SU-DHL-6 (cell line): ENCODE measurements at regions not wholly inside any gene's neighbourhood (a gene's known extent, or its start where the extent isn't known, plus 50 kb on each side); places are given as distances from the start of the nearest gene placed in this dataset.
"Not testable (repeated sequence)": the region's sequence is repeated elsewhere in the genome, so short reads cannot be mapped to it uniquely, and the experiment has no call there.

Experiments used
- H2AFZ ChIP-seq: fragments of 200-600 bp; sonication (generic); 2 replicates; pipeline ENCODE4 v1.6.1; 2014; ENCODE audit warnings: low read depth, mild to moderate bottlenecking, moderate library complexity, mixed read lengths, antibody characterized with exemption, low read length; ENCODE audit not compliant: severe bottlenecking
- H3F3A ChIP-seq: fragments of 200-600 bp; shearing (Covaris generic); 2 replicates; pipeline ENCODE4 v1.6.0; 2016; ENCODE audit warnings: antibody characterized with exemption, mild to moderate bottlenecking; ENCODE audit not compliant: insufficient read depth
- H3K27ac ChIP-seq: fragments of 200-600 bp; sonication (generic); 2 replicates; pipeline ENCODE4 v1.5.1; 2016; ENCODE audit warnings: low read depth, mild to moderate bottlenecking, low read length, moderate library complexity, mixed read lengths
- H3K27me3 ChIP-seq: fragments of 200-600 bp; sonication (generic), shearing (Covaris generic); 2 replicates; pipeline ENCODE4 v1.6.0; 2014; ENCODE audit warnings: mild to moderate bottlenecking, low read length
- H3K36me3 ChIP-seq: fragments of 200-600 bp; sonication (generic); 2 replicates; pipeline ENCODE4 v1.6.1; 2014; ENCODE audit warnings: mild to moderate bottlenecking, low read length, mixed read lengths
- H3K4me2 ChIP-seq: fragments of 300-600, 200-600 bp; shearing (Covaris generic), sonication (generic); 2 replicates; pipeline ENCODE4 v1.6.0; 2014; ENCODE audit warnings: low read length, low read depth, mild to moderate bottlenecking; ENCODE audit not compliant: poor library complexity, severe bottlenecking
- H3K4me3 ChIP-seq: fragments of 200-600 bp; sonication (generic); 2 replicates; pipeline ENCODE4 v1.5.1; 2014; ENCODE audit warnings: antibody characterized with exemption, low read length, mild to moderate bottlenecking, mixed read lengths; ENCODE audit not compliant: insufficient read depth, poor library complexity, severe bottlenecking
- H3K79me2 ChIP-seq: fragments of 200-600 bp; sonication (generic); 2 replicates; pipeline ENCODE4 v1.6.1; 2014; ENCODE audit warnings: mild to moderate bottlenecking, low read length, moderate library complexity; ENCODE audit not compliant: insufficient read depth
- H3K9ac ChIP-seq: fragments of 200-600 bp; sonication (generic); 2 replicates; pipeline ENCODE4 v1.7.0; 2014; ENCODE audit warnings: mild to moderate bottlenecking, low read length
- H3K9me2 ChIP-seq: fragments of 200-600 bp; sonication (generic); replicated peaks from 2 replicates; pipeline ENCODE4 v1.6.1; 2014; ENCODE audit warnings: low read length; ENCODE audit not compliant: insufficient read depth
- H3K9me3 ChIP-seq: fragments of 200-600 bp; sonication (generic); 2 replicates; pipeline ENCODE4 v1.6.1; 2014; ENCODE audit warnings: low read length, mixed read lengths; ENCODE audit not compliant: insufficient read depth
- H4K20me1 ChIP-seq: fragments of 200-600 bp; sonication (generic); 2 replicates; pipeline ENCODE4 v1.6.1; 2014; ENCODE audit warnings: low read depth, mild to moderate bottlenecking, antibody characterized with exemption, low read length, moderate library complexity, mixed read lengths
- EZH2phosphoT487 ChIP-seq: fragments of 200-600 bp; sonication (generic), shearing (Covaris generic); conservative IDR thresholded peaks from 2 replicates; pipeline ENCODE4 v1.6.1; 2018; ENCODE audit warnings: mild to moderate bottlenecking, antibody characterized with exemption, low read length, moderate library complexity, mixed read lengths
- TF ChIP-seq, protein P1 (sequence below): fragments of 200-600 bp; sonication (generic); IDR thresholded peaks from one replicate; pipeline ENCODE4 v1.5.1; 2017; ENCODE audit warnings: antibody characterized with exemption, mild to moderate bottlenecking, low read length, moderate library complexity; ENCODE audit not compliant: insufficient read depth, poor library complexity, severe bottlenecking

DNA sequence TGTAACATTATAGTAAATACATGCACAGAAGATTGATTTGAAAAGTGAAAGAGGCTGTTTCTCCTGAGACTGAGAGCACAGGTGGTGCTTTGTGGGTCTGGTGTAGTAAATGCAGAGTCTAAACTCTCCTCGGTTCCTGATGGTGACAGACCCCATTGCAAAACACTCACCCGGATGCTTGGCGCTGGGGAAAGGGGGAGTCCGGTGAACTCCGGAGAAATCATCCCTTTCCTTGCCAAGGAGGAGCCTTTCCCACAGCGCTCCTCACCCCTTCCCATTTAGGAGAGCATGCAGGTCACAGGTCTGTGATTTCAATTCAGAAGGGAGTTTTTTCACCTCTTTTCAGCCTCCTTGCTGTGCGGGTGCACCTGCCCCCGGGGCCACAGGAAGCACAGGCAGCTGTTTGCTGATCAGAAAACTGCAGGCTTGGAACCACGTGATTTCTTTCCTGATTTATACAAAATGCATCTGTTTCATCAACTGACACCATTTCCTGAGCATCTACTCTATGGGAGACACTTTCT is 75.6 kb upstream of the LYZL2 start:
- Histone ChIP-seq H3K27ac (peak overlapping the region; percentile 93), H3K27me3 (no peaks in the 10 kb centered on the region), H3K9me3 (no peaks in the 10 kb centered on the region), H3F3A (peaks cover 57% of the 10 kb centered on the region), H3K9ac (peak overlapping the region; percentile 60), H3K9me2 (no peaks in the 10 kb centered on the region), H3K4me2 (peak overlapping the region; percentile 64), H3K36me3 (no peaks in the 10 kb centered on the region), H3K4me3 (peak overlapping the region; percentile 58), H2AFZ (no peak overlapping the region), H4K20me1 (no peaks in the 10 kb centered on the region), H3K79me2 (no peaks in the 10 kb centered on the region; the same call in 1 of the 2 replicates)
- TF ChIP-seq EZH2phosphoT487, result no peak
- TF ChIP-seq, protein P1, sequence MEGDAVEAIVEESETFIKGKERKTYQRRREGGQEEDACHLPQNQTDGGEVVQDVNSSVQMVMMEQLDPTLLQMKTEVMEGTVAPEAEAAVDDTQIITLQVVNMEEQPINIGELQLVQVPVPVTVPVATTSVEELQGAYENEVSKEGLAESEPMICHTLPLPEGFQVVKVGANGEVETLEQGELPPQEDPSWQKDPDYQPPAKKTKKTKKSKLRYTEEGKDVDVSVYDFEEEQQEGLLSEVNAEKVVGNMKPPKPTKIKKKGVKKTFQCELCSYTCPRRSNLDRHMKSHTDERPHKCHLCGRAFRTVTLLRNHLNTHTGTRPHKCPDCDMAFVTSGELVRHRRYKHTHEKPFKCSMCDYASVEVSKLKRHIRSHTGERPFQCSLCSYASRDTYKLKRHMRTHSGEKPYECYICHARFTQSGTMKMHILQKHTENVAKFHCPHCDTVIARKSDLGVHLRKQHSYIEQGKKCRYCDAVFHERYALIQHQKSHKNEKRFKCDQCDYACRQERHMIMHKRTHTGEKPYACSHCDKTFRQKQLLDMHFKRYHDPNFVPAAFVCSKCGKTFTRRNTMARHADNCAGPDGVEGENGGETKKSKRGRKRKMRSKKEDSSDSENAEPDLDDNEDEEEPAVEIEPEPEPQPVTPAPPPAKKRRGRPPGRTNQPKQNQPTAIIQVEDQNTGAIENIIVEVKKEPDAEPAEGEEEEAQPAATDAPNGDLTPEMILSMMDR, result no peak

GRCh38 chr10:30704601-30705100 is 75.1 kb upstream of the LYZL2 start:
- peak overlapping the region; percentile 58 for H3K4me3 ChIP-seq

DNA sequence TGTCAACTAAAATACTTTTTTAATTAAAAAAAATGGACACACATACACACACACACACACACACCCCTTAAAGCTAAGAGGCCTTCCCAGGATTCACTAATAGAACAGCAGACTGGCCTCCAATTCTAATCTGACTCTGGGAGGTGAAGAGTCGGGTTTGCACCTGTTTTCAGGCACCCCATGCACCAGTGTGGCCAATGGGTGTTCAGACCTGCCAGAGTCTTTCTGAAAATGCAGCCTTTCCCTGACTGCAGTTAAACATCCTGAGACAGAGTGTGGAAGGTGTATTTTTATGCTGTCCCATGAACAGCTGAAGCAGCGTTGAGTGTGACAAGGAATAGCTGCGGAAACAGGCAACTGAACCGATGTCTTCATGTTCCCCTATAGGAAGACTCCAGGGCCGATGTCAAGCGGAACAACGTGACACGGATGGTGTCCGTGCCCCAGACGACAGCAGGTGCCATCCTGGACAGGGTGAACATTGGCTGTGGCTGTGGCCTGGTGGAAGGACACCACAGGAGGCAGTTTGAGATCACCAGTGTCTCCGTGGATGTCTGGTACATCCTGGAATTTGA is 74.6 kb upstream of the LYZL2 start:
- Histone ChIP-seq H3K9ac (peak overlapping the region; percentile 60), H3K9me3 (no peaks in the 10 kb centered on the region), H3K4me3 (peak overlapping the region; percentile 58), H3K27ac (peak overlapping the region; percentile 93), H3K4me2 (peak overlapping the region; percentile 64), H2AFZ (no peak overlapping the region), H4K20me1 (no peaks in the 10 kb centered on the region), H3K27me3 (no peaks in the 10 kb centered on the region), H3K79me2 (no peaks in the 10 kb centered on the region; the same call in 1 of the 2 replicates), H3K36me3 (no peaks in the 10 kb centered on the region), H3K9me2 (no peaks in the 10 kb centered on the region), H3F3A (peaks cover 57% of the 10 kb centered on the region)
- TF ChIP-seq, protein P1, result no peak
- TF ChIP-seq EZH2phosphoT487, result no peak

More at GRCh38 chr10:30704601-30705100, 75.1 kb upstream of the LYZL2 start:
- peaks cover 57% of the 10 kb centered on the region for H3F3A ChIP-seq
- not testable (repeated sequence) for H2AFZ ChIP-seq, H3K27me3 ChIP-seq, H3K9me2 ChIP-seq, H3K36me3 ChIP-seq, H4K20me1 ChIP-seq, H3K79me2 ChIP-seq, H3K9me3 ChIP-seq
- H3K27ac ChIP-seq, result peak overlapping the region; percentile 93
- peak overlapping the region; percentile 60 for H3K9ac ChIP-seq
- H3K4me2 ChIP-seq, result peak overlapping the region; percentile 64

DNA sequence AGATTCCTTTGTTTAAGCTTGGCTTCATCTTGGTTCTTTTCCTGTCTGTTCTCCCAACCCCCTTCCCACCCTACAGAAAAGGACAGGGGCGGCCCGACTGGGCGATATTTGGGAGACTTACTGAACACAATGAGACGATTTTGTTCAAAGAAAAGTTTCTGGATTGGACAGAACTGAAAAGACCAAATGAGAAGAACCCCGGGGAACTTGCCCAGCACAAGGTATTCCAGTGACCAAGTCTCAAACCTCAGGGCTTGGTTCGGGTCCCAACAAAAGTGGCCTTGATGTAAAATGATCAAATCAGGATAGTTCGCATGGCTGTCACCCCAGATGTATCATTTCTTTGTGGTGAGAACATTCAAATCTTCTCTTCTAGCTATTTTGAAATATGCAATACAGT is 73.9 kb upstream of the LYZL2 start:
- H2AFZ ChIP-seq, result peak overlapping the region; percentile 65
- H3K27ac ChIP-seq, result peak overlapping the region; percentile 93
- H3K4me2 ChIP-seq, result peak overlapping the region; percentile 64
- not testable (repeated sequence) for H3K9me3 ChIP-seq, H3K27me3 ChIP-seq, H3K79me2 ChIP-seq, H3K9me2 ChIP-seq, H3K36me3 ChIP-seq, H4K20me1 ChIP-seq
- H3K9ac ChIP-seq, result peak overlapping the region; percentile 60
- peak overlapping the region; percentile 58 for H3K4me3 ChIP-seq
- H3F3A ChIP-seq, result peaks cover 57% of the 10 kb centered on the region
